ENCODE measurements at regions not wholly inside any gene's neighbourhood (a gene's known extent, or its start where the extent isn't known, plus 50 kb on each side); places are given as distances from the start of the nearest gene placed in this dataset.

DNA sequence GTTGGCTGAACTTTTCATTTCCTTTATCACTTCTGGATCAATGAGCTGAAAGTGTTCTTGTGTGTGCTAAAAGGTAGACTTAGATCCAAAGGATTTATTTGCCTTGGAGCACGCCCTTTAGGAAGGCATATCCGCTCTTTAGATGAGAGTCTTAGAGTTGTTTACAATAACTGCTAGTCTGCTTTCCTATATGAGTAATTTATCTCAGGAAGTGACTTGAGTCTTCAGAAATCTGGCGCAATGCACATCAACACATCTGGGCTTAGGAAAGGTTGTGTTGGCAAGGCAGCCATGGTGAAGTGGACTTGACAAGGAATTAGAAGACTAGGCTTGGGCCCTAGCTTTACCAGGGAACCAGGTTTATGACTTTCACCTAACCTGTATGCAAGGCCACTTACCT lies 204.1 kb upstream of the PTGFR start:
- intact Hi-C loops (cut with DNase I, micrococcal nuclease): no loop called here
- no peak overlapping the region for H3K4me3 ChIP-seq
- peaks cover 2% of the 10 kb centered on the region for H3K4me1 ChIP-seq (ENCODE audit: low read depth)
- TF ChIP-seq, protein P1, sequence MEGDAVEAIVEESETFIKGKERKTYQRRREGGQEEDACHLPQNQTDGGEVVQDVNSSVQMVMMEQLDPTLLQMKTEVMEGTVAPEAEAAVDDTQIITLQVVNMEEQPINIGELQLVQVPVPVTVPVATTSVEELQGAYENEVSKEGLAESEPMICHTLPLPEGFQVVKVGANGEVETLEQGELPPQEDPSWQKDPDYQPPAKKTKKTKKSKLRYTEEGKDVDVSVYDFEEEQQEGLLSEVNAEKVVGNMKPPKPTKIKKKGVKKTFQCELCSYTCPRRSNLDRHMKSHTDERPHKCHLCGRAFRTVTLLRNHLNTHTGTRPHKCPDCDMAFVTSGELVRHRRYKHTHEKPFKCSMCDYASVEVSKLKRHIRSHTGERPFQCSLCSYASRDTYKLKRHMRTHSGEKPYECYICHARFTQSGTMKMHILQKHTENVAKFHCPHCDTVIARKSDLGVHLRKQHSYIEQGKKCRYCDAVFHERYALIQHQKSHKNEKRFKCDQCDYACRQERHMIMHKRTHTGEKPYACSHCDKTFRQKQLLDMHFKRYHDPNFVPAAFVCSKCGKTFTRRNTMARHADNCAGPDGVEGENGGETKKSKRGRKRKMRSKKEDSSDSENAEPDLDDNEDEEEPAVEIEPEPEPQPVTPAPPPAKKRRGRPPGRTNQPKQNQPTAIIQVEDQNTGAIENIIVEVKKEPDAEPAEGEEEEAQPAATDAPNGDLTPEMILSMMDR (IDR thresholded peaks at IDR 0.05): no peak
- ATAC-seq (peak; percentile 23), DNase-seq (no peak)
- no peaks in the 10 kb centered on the region for H3K9me3 ChIP-seq
- H3K36me3 ChIP-seq (ENCODE audit: low read depth): no peaks in the 10 kb centered on the region

- ATAC-seq (no peak), DNase-seq (no peak)
- no peaks in the 10 kb centered on the region for H3K36me3 ChIP-seq (ENCODE audit: low read depth)
- intact Hi-C loops (cut with DNase I, micrococcal nuclease): no loop called here
- H3K9me3 ChIP-seq: no peaks in the 10 kb centered on the region
- H3K4me3 ChIP-seq: no peak overlapping the region
- TF ChIP-seq, protein P1 (IDR thresholded peaks at IDR 0.05): no peak
- H3K4me1 ChIP-seq (ENCODE audit: low read depth): peaks cover 1% of the 10 kb centered on the region
Measured at GRCh38 chr1:78289603-78290002, 201.2 kb upstream of the PTGFR start.

- no peaks in the 10 kb centered on the region for H3K9me3 ChIP-seq
- intact Hi-C loops (cut with DNase I, micrococcal nuclease): no loop called here
- no peaks in the 10 kb centered on the region for H3K4me1 ChIP-seq (ENCODE audit: low read depth)
Measured at GRCh38 chr1:78291418-78291817, 199.4 kb upstream of the PTGFR start.

DNA sequence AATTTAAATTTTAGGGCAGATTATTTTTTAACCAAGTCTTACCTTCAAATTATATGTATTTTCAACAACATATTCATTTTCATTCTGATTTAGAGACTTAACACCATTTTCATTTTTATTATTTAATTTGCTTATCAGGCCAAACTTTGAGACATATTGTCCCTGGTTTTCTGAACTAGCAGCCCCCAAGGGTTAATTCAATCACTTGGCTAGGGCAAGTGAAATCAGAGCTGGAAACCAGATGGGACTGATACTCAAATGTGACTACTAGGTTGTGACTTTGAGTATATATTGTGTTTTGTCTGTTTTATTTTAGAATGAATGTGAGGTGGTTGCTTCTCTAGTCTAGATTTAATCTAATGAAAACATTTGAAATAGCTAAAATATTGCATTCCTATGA lies 198.9 kb upstream of the PTGFR start:
- Histone ChIP-seq H3K4me3 (no peak overlapping the region), H3K4me1 (ENCODE audit: low read depth) (no peaks in the 10 kb centered on the region), H3K36me3 (ENCODE audit: low read depth) (no peaks in the 10 kb centered on the region), H3K9me3 (no peaks in the 10 kb centered on the region)
- TF ChIP-seq, protein P1 (IDR thresholded peaks at IDR 0.05): no peak
- ATAC-seq (no peak), DNase-seq (no peak)
- intact Hi-C loops (cut with DNase I, micrococcal nuclease): no loop called here

More at GRCh38 chr1:78291418-78291817, 199.4 kb upstream of the PTGFR start:
- TF ChIP-seq, protein P1 (IDR thresholded peaks at IDR 0.05): no peak
- no peak overlapping the region for H3K4me3 ChIP-seq
- no peak for DNase-seq
- H3K36me3 ChIP-seq (ENCODE audit: low read depth): no peaks in the 10 kb centered on the region
- ATAC-seq: no peak

- intact Hi-C loops (cut with DNase I, micrococcal nuclease): no loop called here
- H3K9me3 ChIP-seq: no peaks in the 10 kb centered on the region
- no peak for DNase-seq
- TF ChIP-seq, protein P1 (IDR thresholded peaks at IDR 0.05): no peak
- H3K4me3 ChIP-seq: no peak overlapping the region
- H3K4me1 ChIP-seq (ENCODE audit: low read depth): no peaks in the 10 kb centered on the region
- no peaks in the 10 kb centered on the region for H3K36me3 ChIP-seq (ENCODE audit: low read depth)
- no peak for ATAC-seq
Measured at GRCh38 chr1:78292361-78292760, 198.4 kb upstream of the PTGFR start.

- intact Hi-C loops (cut with DNase I, micrococcal nuclease): no loop called here
- Histone ChIP-seq H3K9me3 (no peaks in the 10 kb centered on the region), H3K4me1 (ENCODE audit: low read depth) (no peaks in the 10 kb centered on the region), H3K36me3 (ENCODE audit: low read depth) (no peaks in the 10 kb centered on the region), H3K4me3 (no peak overlapping the region)
- ATAC-seq (no peak), DNase-seq (no peak)
- TF ChIP-seq, protein P1 (IDR thresholded peaks at IDR 0.05): no peak
Measured at GRCh38 chr1:78297836-78298235, 192.9 kb upstream of the PTGFR start.
